GM12892 (cell line): ENCODE measurements at regions not wholly inside any gene's neighbourhood (a gene's known extent, or its start where the extent isn't known, plus 50 kb on each side); places are given as distances from the start of the nearest gene placed in this dataset.

ENCODE experiments used
- POLR2A ChIP-seq: IDR thresholded peaks from 2 replicates; pipeline ENCODE4 v1.6.1; 2011; ENCODE audit warnings: low read depth, low read length, control low read depth
- POLR2AphosphoS5 ChIP-seq: IDR thresholded peaks from 2 replicates; pipeline ENCODE4 v1.6.1; 2011; ENCODE audit warnings: low read depth, low read length, control low read depth
- TAF1 ChIP-seq: IDR thresholded peaks from 2 replicates; pipeline ENCODE4 v1.6.1; 2011; ENCODE audit warnings: low read depth, mild to moderate bottlenecking, control low read depth, low read length, borderline replicate concordance

- no peak for TF ChIP-seq POLR2AphosphoS5
- TF ChIP-seq POLR2A = no peak
- TF ChIP-seq TAF1 = no peak
Observed at GRCh38 chr6:141403103-141403502, 729.6 kb upstream of the GJE1 start.
